ENCODE measurements at regions not wholly inside any gene's neighbourhood (a gene's known extent, or its start where the extent isn't known, plus 50 kb on each side); places are given as distances from the start of the nearest gene placed in this dataset.
"Not testable (repeated sequence)": the region's sequence is repeated elsewhere in the genome, so short reads cannot be mapped to it uniquely, and the experiment has no call there.

- not testable (repeated sequence) for TF ChIP-seq POLR2A, CTCF (IDR thresholded peaks at IDR 0.05)
Measured at GRCh38 chr9:67763133-67763532, 95.6 kb upstream of the ANKRD20A1 start.
